SU-DHL-6 (cell line): ENCODE measurements at regions not wholly inside any gene's neighbourhood (a gene's known extent, or its start where the extent isn't known, plus 50 kb on each side); places are given as distances from the start of the nearest gene placed in this dataset.

Experiments used
- EZH2phosphoT487 ChIP-seq: fragments of 200-600 bp; sonication (generic), shearing (Covaris generic); conservative IDR thresholded peaks from 2 replicates; pipeline ENCODE4 v1.6.1; 2018; ENCODE audit warnings: mild to moderate bottlenecking, antibody characterized with exemption, low read length, moderate library complexity, mixed read lengths
- TF ChIP-seq, protein P1 (sequence below): fragments of 200-600 bp; sonication (generic); IDR thresholded peaks from one replicate; pipeline ENCODE4 v1.5.1; 2017; ENCODE audit warnings: antibody characterized with exemption, mild to moderate bottlenecking, low read length, moderate library complexity; ENCODE audit not compliant: insufficient read depth, poor library complexity, severe bottlenecking

DNA sequence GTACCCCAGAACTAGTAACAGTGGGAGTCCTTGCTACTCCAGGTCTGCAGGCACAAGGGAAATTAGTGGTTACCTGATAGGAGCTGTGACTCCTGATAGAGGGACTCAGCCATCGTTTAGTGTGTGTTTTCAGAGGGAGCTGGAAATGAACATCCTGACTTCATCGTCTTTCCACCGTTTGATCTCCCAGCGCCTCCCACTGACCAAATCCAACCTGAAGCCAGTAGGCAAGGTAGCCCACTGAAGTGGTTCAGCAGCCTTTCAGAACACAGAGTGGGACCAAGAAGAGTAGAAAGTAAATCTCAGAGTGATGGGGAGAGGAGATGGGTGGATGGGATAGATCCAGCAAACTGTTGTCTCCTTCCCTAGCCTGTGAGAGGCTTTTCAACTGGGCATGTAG lies 385.9 kb downstream of the INSC start:
- TF ChIP-seq, protein P1, sequence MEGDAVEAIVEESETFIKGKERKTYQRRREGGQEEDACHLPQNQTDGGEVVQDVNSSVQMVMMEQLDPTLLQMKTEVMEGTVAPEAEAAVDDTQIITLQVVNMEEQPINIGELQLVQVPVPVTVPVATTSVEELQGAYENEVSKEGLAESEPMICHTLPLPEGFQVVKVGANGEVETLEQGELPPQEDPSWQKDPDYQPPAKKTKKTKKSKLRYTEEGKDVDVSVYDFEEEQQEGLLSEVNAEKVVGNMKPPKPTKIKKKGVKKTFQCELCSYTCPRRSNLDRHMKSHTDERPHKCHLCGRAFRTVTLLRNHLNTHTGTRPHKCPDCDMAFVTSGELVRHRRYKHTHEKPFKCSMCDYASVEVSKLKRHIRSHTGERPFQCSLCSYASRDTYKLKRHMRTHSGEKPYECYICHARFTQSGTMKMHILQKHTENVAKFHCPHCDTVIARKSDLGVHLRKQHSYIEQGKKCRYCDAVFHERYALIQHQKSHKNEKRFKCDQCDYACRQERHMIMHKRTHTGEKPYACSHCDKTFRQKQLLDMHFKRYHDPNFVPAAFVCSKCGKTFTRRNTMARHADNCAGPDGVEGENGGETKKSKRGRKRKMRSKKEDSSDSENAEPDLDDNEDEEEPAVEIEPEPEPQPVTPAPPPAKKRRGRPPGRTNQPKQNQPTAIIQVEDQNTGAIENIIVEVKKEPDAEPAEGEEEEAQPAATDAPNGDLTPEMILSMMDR, result no peak
- no peak for TF ChIP-seq EZH2phosphoT487
